ENCODE measurements at regions not wholly inside any gene's neighbourhood (a gene's known extent, or its start where the extent isn't known, plus 50 kb on each side); places are given as distances from the start of the nearest gene placed in this dataset.
"Not testable (repeated sequence)": the region's sequence is repeated elsewhere in the genome, so short reads cannot be mapped to it uniquely, and the experiment has no call there.

GRCh38 chr7:9516662-9517061, 1083.3 kb downstream of the NXPH1 start:
- FAIRE-seq (no peak), DNase-seq (ENCODE audit: low read depth, low spot score) (no peak)
- H3K27me3 ChIP-seq (ENCODE audit: control insufficient read depth, extremely low read depth, insufficient read depth, low read length) = no peaks in the 10 kb centered on the region
- TF ChIP-seq CTCF (optimal IDR thresholded peaks at IDR 0.05 in 1 of 3, IDR thresholded peaks at IDR 0.05 in 1 of 3, conservative IDR thresholded peaks at IDR 0.05 in 1 of 3; ENCODE audit: extremely low read depth in 1 of 3, insufficient read depth in 2 of 3, low read length in 3 of 3) (no peak), EZH2 (IDR thresholded peaks at IDR 0.05; ENCODE audit: low read length) (no peak)
- no peak overlapping the region for H2AFZ ChIP-seq (ENCODE audit: control insufficient read depth, low read length)
- dilution Hi-C loops (cut with MboI; ENCODE audit: extremely low pct_ligation_motif_present, low sequenced_read_pairs) = no loop called here
- no peaks in the 10 kb centered on the region for H3K9me3 ChIP-seq (ENCODE audit: control insufficient read depth, low read depth, low read length)
- H3K36me3 ChIP-seq (ENCODE audit: control insufficient read depth in 2 of 2, extremely low read depth in 1 of 2, insufficient read depth in 2 of 2, low read length in 2 of 2) = no peaks in the 10 kb centered on the region
- H4K20me1 ChIP-seq (ENCODE audit: control insufficient read depth, extremely low read depth, insufficient read depth, low read length) = no peaks in the 10 kb centered on the region
- H3K79me2 ChIP-seq (ENCODE audit: control insufficient read depth, insufficient read depth, low read length) = no peaks in the 10 kb centered on the region
- H3K4me1 ChIP-seq (ENCODE audit: control insufficient read depth, extremely low read depth, insufficient read depth, low read length) = no peaks in the 10 kb centered on the region
- no peak overlapping the region for H3K4me2 ChIP-seq (ENCODE audit: control insufficient read depth, extremely low read depth, insufficient read depth, low read depth, low read length)
- no peak overlapping the region for H3K4me3 ChIP-seq (ENCODE audit: control insufficient read depth in 2 of 3, extremely low read depth in 1 of 3, insufficient read depth in 2 of 3, low read depth in 1 of 3, low read length in 3 of 3)
- H3K9me1 ChIP-seq (ENCODE audit: control insufficient read depth, extremely low read depth, insufficient read depth, low read length) = no peaks in the 10 kb centered on the region
- no peak overlapping the region for H3K27ac ChIP-seq (ENCODE audit: control insufficient read depth, insufficient read depth, low read length)
- no peak overlapping the region for H3K9ac ChIP-seq (ENCODE audit: control insufficient read depth, extremely low read depth, insufficient read depth, low read length)

GRCh38 chr7:9523579-9523978, 1090.2 kb downstream of the NXPH1 start:
- H3K27ac ChIP-seq (ENCODE audit: control insufficient read depth, insufficient read depth, low read length) = no peak overlapping the region
- FAIRE-seq = no peak
- no peak for TF ChIP-seq CTCF (optimal IDR thresholded peaks at IDR 0.05 in 1 of 3, IDR thresholded peaks at IDR 0.05 in 1 of 3, conservative IDR thresholded peaks at IDR 0.05 in 1 of 3; ENCODE audit: extremely low read depth in 1 of 3, insufficient read depth in 2 of 3, low read length in 3 of 3)
- no peak for TF ChIP-seq EZH2 (IDR thresholded peaks at IDR 0.05; ENCODE audit: low read length)

GRCh38 chr7:9552431-9552830, 1119.0 kb downstream of the NXPH1 start:
- H3K4me1 ChIP-seq (ENCODE audit: control insufficient read depth, extremely low read depth, insufficient read depth, low read length); H3K4me2 ChIP-seq (ENCODE audit: control insufficient read depth, extremely low read depth, insufficient read depth, low read depth, low read length); H3K9ac ChIP-seq (ENCODE audit: control insufficient read depth, extremely low read depth, insufficient read depth, low read length); H3K79me2 ChIP-seq (ENCODE audit: control insufficient read depth, insufficient read depth, low read length); H3K9me3 ChIP-seq (ENCODE audit: control insufficient read depth, low read depth, low read length); H4K20me1 ChIP-seq (ENCODE audit: control insufficient read depth, extremely low read depth, insufficient read depth, low read length); dilution Hi-C loops (cut with MboI; ENCODE audit: extremely low pct_ligation_motif_present, low sequenced_read_pairs); H2AFZ ChIP-seq (ENCODE audit: control insufficient read depth, low read length); DNase-seq (ENCODE audit: low read depth, low spot score); H3K27me3 ChIP-seq (ENCODE audit: control insufficient read depth, extremely low read depth, insufficient read depth, low read length); H3K9me1 ChIP-seq (ENCODE audit: control insufficient read depth, extremely low read depth, insufficient read depth, low read length); H3K36me3 ChIP-seq (ENCODE audit: control insufficient read depth in 2 of 2, extremely low read depth in 1 of 2, insufficient read depth in 2 of 2, low read length in 2 of 2); H3K4me3 ChIP-seq (ENCODE audit: control insufficient read depth in 2 of 3, extremely low read depth in 1 of 3, insufficient read depth in 2 of 3, low read depth in 1 of 3, low read length in 3 of 3); FAIRE-seq; H3K27ac ChIP-seq (ENCODE audit: control insufficient read depth, insufficient read depth, low read length): not testable (repeated sequence)

More at GRCh38 chr7:9523579-9523978, 1090.2 kb downstream of the NXPH1 start:
- H3K4me1 ChIP-seq (ENCODE audit: control insufficient read depth, extremely low read depth, insufficient read depth, low read length) = no peaks in the 10 kb centered on the region
- no peaks in the 10 kb centered on the region for H3K9me1 ChIP-seq (ENCODE audit: control insufficient read depth, extremely low read depth, insufficient read depth, low read length)
- no peak overlapping the region for H3K4me3 ChIP-seq (ENCODE audit: control insufficient read depth in 2 of 3, extremely low read depth in 1 of 3, insufficient read depth in 2 of 3, low read depth in 1 of 3, low read length in 3 of 3)
- H3K9ac ChIP-seq (ENCODE audit: control insufficient read depth, extremely low read depth, insufficient read depth, low read length) = no peak overlapping the region
- H3K9me3 ChIP-seq (ENCODE audit: control insufficient read depth, low read depth, low read length) = no peaks in the 10 kb centered on the region
- no peaks in the 10 kb centered on the region for H3K79me2 ChIP-seq (ENCODE audit: control insufficient read depth, insufficient read depth, low read length)
- H3K27me3 ChIP-seq (ENCODE audit: control insufficient read depth, extremely low read depth, insufficient read depth, low read length) = no peaks in the 10 kb centered on the region
- H2AFZ ChIP-seq (ENCODE audit: control insufficient read depth, low read length) = no peak overlapping the region
- H3K4me2 ChIP-seq (ENCODE audit: control insufficient read depth, extremely low read depth, insufficient read depth, low read depth, low read length) = no peak overlapping the region
- no peak for DNase-seq (ENCODE audit: low read depth, low spot score)
- H3K36me3 ChIP-seq (ENCODE audit: control insufficient read depth in 2 of 2, extremely low read depth in 1 of 2, insufficient read depth in 2 of 2, low read length in 2 of 2) = no peaks in the 10 kb centered on the region
- dilution Hi-C loops (cut with MboI; ENCODE audit: extremely low pct_ligation_motif_present, low sequenced_read_pairs) = no loop called here
- no peaks in the 10 kb centered on the region for H4K20me1 ChIP-seq (ENCODE audit: control insufficient read depth, extremely low read depth, insufficient read depth, low read length)

Measured in keratinocyte (primary cell).